ENCODE measurements at regions not wholly inside any gene's neighbourhood (a gene's known extent, or its start where the extent isn't known, plus 50 kb on each side); places are given as distances from the start of the nearest gene placed in this dataset.

GRCh38 chr2:174022431-174022830 lies 57.3 kb upstream of the SP3 start:
- Histone ChIP-seq H3K4me2 (no peak overlapping the region), H3K9ac (no peak overlapping the region), H3K4me1 (peaks cover 0 to 48% (median 27%) of the 10 kb centered on the region in 10 experiments; a peak in 16 of 20 replicates), H3K27ac (no peak overlapping the region), H3K4me3 (no peak overlapping the region), H4K20me1 (no peaks in the 10 kb centered on the region), H3K36me3 (no peaks in the 10 kb centered on the region), H3K27me3 (no peaks in the 10 kb centered on the region), H3K9me3 (replicated peaks in 1 of 11) (peaks cover 0 to 27% (median 4%) of the 10 kb centered on the region in 11 experiments; a peak in 8 of 22 replicates)
- TF ChIP-seq Cebpa-rat (IDR thresholded peaks at IDR 0.05), result no peak

DNA sequence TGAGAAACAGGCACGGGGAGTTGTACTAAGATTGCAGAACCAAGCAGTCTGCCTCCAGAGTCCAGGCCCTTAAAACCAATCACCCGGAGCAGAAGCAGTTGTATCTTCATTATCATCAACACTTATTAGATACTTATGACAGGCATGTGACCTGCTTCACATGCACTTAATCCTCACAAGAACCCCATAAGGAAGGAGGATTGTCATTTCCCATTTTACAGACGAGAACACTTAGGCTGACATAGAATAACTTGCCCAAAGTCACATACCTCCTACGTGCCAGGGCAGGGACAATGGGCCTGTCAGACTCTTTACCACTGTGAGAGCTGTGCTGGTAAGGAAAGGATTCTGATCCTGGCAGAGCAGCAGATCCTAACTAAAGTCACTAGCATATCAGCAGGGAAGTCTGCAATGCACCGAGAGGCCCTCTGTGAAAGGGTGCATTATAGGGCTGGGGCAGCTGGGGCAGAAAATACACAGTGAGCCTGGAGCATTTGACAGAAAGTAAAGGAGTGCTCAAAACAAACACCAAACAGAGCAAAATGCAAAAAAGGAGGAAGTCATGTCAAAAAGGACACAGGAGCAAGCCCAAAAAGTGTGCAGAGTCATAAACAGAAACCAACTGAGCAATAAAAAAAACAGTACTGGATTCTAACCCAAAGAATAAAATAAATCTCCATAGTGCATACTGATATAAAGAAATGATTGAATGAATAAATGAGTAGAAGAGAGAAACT lies 55.9 kb upstream of the SP3 start:
- Histone ChIP-seq H3K27me3 (no peaks in the 10 kb centered on the region), H3K4me2 (peak overlapping the region in 5 of 11 experiments; percentile 23 to 86 (median 51); a peak in 8 of 22 replicates), H3K36me3 (no peaks in the 10 kb centered on the region), H3K27ac (no peak overlapping the region; a peak in 1 of 22 replicates), H4K20me1 (no peaks in the 10 kb centered on the region), H3K4me3 (no peak overlapping the region), H3K9ac (peak overlapping the region in 1 of 11 experiments; percentile 7; a peak in 1 of 22 replicates), H3K4me1 (peaks cover 0 to 48% (median 26%) of the 10 kb centered on the region in 10 experiments; a peak in 16 of 20 replicates), H3K9me3 (replicated peaks in 1 of 11) (peaks cover 0 to 24% (median 4%) of the 10 kb centered on the region in 11 experiments; a peak in 8 of 22 replicates)
- no peak for TF ChIP-seq Cebpa-rat (IDR thresholded peaks at IDR 0.05)

DNA sequence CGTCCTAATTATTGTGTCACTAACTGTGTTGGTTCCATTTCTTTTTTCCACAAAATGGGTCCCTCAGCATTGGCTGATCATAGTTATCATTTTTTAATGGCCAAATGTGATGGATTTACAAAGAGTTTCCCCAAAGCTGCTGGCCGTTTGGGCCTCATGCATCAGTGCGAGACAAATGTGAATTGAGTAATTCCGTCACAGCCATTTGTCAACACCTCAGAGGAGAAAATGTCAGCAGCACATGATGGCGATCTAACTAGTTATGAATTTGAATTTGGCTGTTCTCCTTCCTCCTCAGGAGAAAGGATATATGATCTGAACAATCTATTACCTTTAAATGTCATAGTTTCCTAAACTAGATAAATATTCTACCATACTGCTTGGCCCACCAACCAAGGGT lies 54.9 kb upstream of the SP3 start:
- peak overlapping the region in 1 of 11 experiments; percentile 86; a peak in 2 of 22 replicates for H3K4me2 ChIP-seq
- H3K9me3 ChIP-seq (replicated peaks in 1 of 11), result peaks cover 0 to 15% (median 0%) of the 10 kb centered on the region in 11 experiments; a peak in 8 of 22 replicates
- no peak overlapping the region for H3K27ac ChIP-seq
- H4K20me1 ChIP-seq, result no peaks in the 10 kb centered on the region
- H3K27me3 ChIP-seq, result no peaks in the 10 kb centered on the region
- H3K4me1 ChIP-seq, result peaks cover 0 to 38% (median 19%) of the 10 kb centered on the region in 10 experiments; a peak in 16 of 20 replicates
- TF ChIP-seq Cebpa-rat (IDR thresholded peaks at IDR 0.05), result no peak
- no peak overlapping the region for H3K9ac ChIP-seq
- H3K36me3 ChIP-seq, result no peaks in the 10 kb centered on the region
- no peak overlapping the region for H3K4me3 ChIP-seq

DNA sequence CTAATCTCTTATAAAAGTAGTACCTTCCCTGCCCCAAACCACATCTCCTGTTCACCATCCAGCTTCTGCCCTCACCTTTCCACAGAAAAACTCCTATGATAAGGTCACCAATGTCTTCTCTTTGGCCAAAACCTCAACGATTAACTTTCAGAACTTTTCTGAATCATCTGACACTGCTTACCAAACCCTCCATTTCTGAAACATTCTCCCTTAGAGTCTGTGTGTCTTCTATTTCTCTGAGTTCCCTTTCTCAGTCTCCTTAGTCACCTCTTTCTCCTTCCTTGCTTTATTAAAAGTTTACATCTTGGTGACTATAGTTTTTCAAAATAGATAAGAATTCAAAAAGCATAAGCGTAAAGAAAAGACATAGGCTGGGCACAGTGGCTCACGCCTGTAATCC lies 51.3 kb upstream of the SP3 start:
- Histone ChIP-seq H3K27ac (no peak overlapping the region), H3K9ac (no peak overlapping the region), H3K27me3 (peaks cover 7 to 24% (median 16%) of the 10 kb centered on the region in 11 experiments; a peak in 19 of 22 replicates), H3K4me1 (peaks cover 4 to 29% (median 21%) of the 10 kb centered on the region in 10 experiments; a peak in 18 of 20 replicates), H4K20me1 (no peaks in the 10 kb centered on the region), H3K9me3 (replicated peaks in 1 of 11) (peaks cover 0 to 18% (median 12%) of the 10 kb centered on the region in 11 experiments; a peak in 16 of 22 replicates), H3K4me2 (no peak overlapping the region), H3K36me3 (no peaks in the 10 kb centered on the region), H3K4me3 (no peak overlapping the region)
- TF ChIP-seq Cebpa-rat (IDR thresholded peaks at IDR 0.05), result no peak

- no peaks in the 10 kb centered on the region for H4K20me1 ChIP-seq
- H3K4me2 ChIP-seq, result no peak overlapping the region
- H3K27me3 ChIP-seq, result peaks cover 7 to 33% (median 19%) of the 10 kb centered on the region in 11 experiments; a peak in 19 of 22 replicates
- H3K27ac ChIP-seq, result no peak overlapping the region
- peaks cover 0 to 18% (median 12%) of the 10 kb centered on the region in 11 experiments; a peak in 16 of 22 replicates for H3K9me3 ChIP-seq (replicated peaks in 1 of 11)
- H3K9ac ChIP-seq, result no peak overlapping the region
- no peaks in the 10 kb centered on the region for H3K36me3 ChIP-seq
- H3K4me3 ChIP-seq, result no peak overlapping the region
- H3K4me1 ChIP-seq, result peaks cover 4 to 24% (median 16%) of the 10 kb centered on the region in 10 experiments; a peak in 18 of 20 replicates
- no peak for TF ChIP-seq Cebpa-rat (IDR thresholded peaks at IDR 0.05)
These were observed 50.3 kb upstream of the SP3 start for GRCh38 chr2:174015428-174015827.
